K562 (cell line): ENCODE measurements at regions not wholly inside any gene's neighbourhood (a gene's known extent, or its start where the extent isn't known, plus 50 kb on each side); places are given as distances from the start of the nearest gene placed in this dataset.

Experiments used
- NFATC3 ChIP-seq: fragments of 450-650 bp; IDR thresholded peaks from 2 replicates; pipeline ENCODE4 v1.6.1; 2017; ENCODE audit warnings: mild to moderate bottlenecking
- ZC3H11A ChIP-seq: IDR thresholded peaks from 2 replicates; pipeline ENCODE4 v1.6.1; 2012; ENCODE audit warnings: low read depth, low read length, improper control_type of control experiment

DNA sequence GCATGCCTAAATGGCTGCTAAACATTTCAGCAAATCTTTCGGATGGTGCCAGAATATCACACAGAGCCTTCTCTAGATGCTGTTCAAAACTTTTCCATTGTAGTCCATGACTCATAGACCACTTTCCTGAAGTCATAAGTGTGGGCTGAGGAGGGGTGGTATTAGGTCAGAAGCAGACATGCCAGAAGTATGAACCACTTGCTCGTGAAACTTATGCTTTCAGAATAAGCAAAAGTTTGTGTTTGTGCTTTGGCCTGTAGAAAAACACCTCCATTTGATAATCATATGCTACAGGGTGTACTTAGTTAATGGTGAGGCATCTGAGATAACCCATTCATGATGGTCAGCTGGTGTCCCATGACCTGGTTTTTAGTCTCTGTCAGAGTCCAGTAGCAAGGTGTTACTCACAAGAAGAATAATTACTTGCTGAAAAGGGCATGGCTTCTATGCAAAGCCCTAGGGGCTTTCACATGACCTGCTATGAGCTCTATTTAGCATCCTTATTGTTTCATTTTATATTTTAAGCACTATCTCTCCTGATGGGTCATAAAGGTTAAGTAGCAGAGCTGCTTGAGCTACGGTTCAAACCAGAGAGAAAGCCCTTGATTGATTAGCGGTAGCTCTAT lies 183.1 kb upstream of the IVNS1ABP start:
- TF ChIP-seq NFATC3 (no peak), ZC3H11A (no peak)
